Testis (tissue), 2 donors: ENCODE measurements at regions not wholly inside any gene's neighbourhood (a gene's known extent, or its start where the extent isn't known, plus 50 kb on each side); places are given as distances from the start of the nearest gene placed in this dataset.

ENCODE experiments used
- DNase-seq: peaks from one replicate; pipeline ENCODE4 v3.0.0-alpha.2; 2019
- H3K27ac ChIP-seq, 2 donors: fragments of 200-600 bp; sonication (generic); one replicate each; pipeline ENCODE4 v1.5.1; 2019
- H3K27me3 ChIP-seq: fragments of 200-600 bp; sonication (generic); one replicate; pipeline ENCODE4 v1.5.1; 2019
- H3K36me3 ChIP-seq: fragments of 200-600 bp; sonication (generic); one replicate; pipeline ENCODE4 v1.5.1; 2017; ENCODE audit warnings: low read depth; ENCODE audit errors: missing control alignments
- H3K4me1 ChIP-seq: fragments of 200-600 bp; sonication (generic); one replicate; pipeline ENCODE4 v1.5.1; 2019
- H3K4me3 ChIP-seq, 2 donors: fragments of 200-600 bp; sonication (generic); one replicate each; pipeline ENCODE4 v1.5.1; 2017 to 2019
- H3K9me3 ChIP-seq: fragments of 200-600 bp; sonication (generic); one replicate; pipeline ENCODE4 v1.5.1; 2017
- CTCF ChIP-seq, 3 experiments: fragments of 450-650 bp in 2 of 3; fragments of 200-600 bp in 1 of 3; sonication (generic) in 1 of 3; IDR thresholded peaks; one replicate each; pipeline ENCODE4 v1.5.1; 2016 to 2019; ENCODE audit warnings: antibody characterized with exemption in 3 of 3, mild to moderate bottlenecking in 2 of 3, moderate library complexity in 1 of 3
- POLR2A ChIP-seq: fragments of 450-650 bp; IDR thresholded peaks from one replicate; pipeline ENCODE4 v1.6.1; 2017; ENCODE audit warnings: antibody characterized with exemption, mild to moderate bottlenecking, moderate library complexity
- WGBS, 2 donors: methylation state at CpG; one replicate each; pipeline ENCODE4 v1.1.5; 2018; 5-methylcytosine and 5-hydroxymethylcytosine counted together
- intact Hi-C: fragments of 100-400 bp; cut with DNase I; formaldehyde crosslinking; loops from one replicate; pipeline ENCODE4 v1.15.1; 2023; ENCODE audit warnings: low total_unique reads

- TF ChIP-seq POLR2A (no peak), CTCF (IDR thresholded peaks at IDR 0.05) (no peak)
- Histone ChIP-seq H3K27ac (peak overlapping the region; percentile 39 to 79), H3K36me3 (no peaks in the 10 kb centered on the region), H3K27me3 (no peaks in the 10 kb centered on the region), H3K9me3 (no peaks in the 10 kb centered on the region), H3K4me3 (no peak overlapping the region), H3K4me1 (peaks cover 14% of the 10 kb centered on the region)
- intact Hi-C loops: no loop called here
- WGBS, 2 donors: 29 to 32% methylated on average over 7 of the region's 7 CpGs
- peak; percentile 78 for DNase-seq
Observed at GRCh38 chr12:14284184-14284722, 81.2 kb upstream of the ATF7IP start.

GRCh38 chr12:14289601-14290000 lies 75.9 kb upstream of the ATF7IP start:
- TF ChIP-seq CTCF (IDR thresholded peaks at IDR 0.05): no peak
- no peak for TF ChIP-seq POLR2A
- intact Hi-C loops: no loop called here

DNA sequence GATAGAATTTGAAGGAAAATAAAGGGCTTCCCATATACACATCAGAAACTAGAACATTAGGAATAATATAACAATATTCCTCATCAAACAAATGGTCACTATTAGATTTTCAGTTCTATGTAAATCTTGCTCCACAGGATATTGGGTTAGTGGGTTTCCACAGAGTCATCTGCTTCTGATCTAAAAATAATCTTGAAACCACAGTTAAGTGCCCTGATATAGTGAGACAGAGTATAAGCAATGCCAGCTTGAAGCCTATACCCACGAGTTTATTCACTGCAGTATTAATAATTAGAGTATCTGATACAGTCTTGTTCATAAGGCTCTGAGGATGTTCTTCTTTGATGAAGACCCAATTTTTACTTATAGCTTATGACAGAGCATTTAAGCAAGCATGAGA lies 74.5 kb upstream of the ATF7IP start:
- Histone ChIP-seq H3K4me3 (no peak overlapping the region), H3K4me1 (no peaks in the 10 kb centered on the region), H3K36me3 (no peaks in the 10 kb centered on the region), H3K27ac (no peak overlapping the region), H3K9me3 (no peaks in the 10 kb centered on the region), H3K27me3 (no peaks in the 10 kb centered on the region)
- intact Hi-C loops: no loop called here
- TF ChIP-seq POLR2A (no peak), CTCF (IDR thresholded peaks at IDR 0.05) (no peak)
- WGBS, 2 donors: 67% methylated on average over 1 of the region's 1 CpG
- DNase-seq: no peak

More at GRCh38 chr12:14289601-14290000, 75.9 kb upstream of the ATF7IP start:
- no peaks in the 10 kb centered on the region for H3K27me3 ChIP-seq
- WGBS, 2 donors: 92 to 98% methylated on average over 1 of the region's 1 CpG
- H3K9me3 ChIP-seq: no peaks in the 10 kb centered on the region
- no peak overlapping the region for H3K27ac ChIP-seq
- no peak for DNase-seq
- no peak overlapping the region for H3K4me3 ChIP-seq
- H3K4me1 ChIP-seq: peaks cover 7% of the 10 kb centered on the region
- no peaks in the 10 kb centered on the region for H3K36me3 ChIP-seq

DNA sequence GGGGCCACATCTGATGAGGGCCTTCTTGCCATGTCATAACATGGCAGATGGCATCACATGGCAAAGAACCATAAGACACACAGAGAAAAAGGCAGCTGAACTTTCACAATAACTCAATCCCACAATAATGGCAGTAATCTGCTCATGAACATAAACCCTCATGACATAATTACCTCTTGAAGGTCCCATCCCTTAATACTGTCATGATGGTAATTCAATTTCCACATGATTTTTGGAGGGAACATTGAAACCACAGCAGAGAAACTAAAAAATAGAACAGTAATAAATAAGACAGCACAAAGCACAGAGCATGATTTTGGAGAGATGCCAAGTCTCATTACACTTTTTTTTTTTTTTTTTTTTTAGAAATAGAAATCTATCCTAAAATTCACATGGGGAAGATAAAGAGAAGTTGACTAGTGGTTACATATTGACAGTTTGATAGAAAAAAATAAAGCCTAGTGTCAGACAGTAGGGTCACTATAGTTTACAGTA lies 61.8 kb upstream of the ATF7IP start:
- Histone ChIP-seq H3K27me3 (no peaks in the 10 kb centered on the region), H3K4me1 (no peaks in the 10 kb centered on the region), H3K27ac (no peak overlapping the region), H3K9me3 (no peaks in the 10 kb centered on the region), H3K4me3 (no peak overlapping the region), H3K36me3 (no peaks in the 10 kb centered on the region)
- no peak for DNase-seq
- TF ChIP-seq CTCF (IDR thresholded peaks at IDR 0.05) (no peak), POLR2A (no peak)
- intact Hi-C loops: no loop called here

DNA sequence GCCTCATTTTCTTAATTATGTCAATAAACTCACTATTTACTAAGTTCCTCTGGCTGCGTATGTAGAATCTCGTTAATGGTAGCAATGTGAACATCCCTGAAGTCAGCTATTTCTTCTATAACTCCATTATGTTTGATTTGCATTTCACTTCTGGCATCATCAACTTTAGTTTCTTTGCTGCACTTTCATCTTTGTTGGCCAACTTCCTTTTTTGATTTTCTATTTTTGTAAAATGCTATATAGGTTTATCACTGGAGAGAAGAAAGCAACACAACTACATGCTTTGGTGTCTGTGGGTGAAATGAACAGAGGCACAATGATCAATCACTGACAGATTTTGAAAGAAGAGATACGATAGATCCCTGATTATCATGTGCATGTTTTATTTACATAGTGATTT lies 58.5 kb upstream of the ATF7IP start:
- no peak overlapping the region for H3K27ac ChIP-seq
- TF ChIP-seq POLR2A (no peak), CTCF (IDR thresholded peaks at IDR 0.05) (no peak)
- intact Hi-C loops: no loop called here
- no peak for DNase-seq
- H3K9me3 ChIP-seq: no peaks in the 10 kb centered on the region
- no peaks in the 10 kb centered on the region for H3K36me3 ChIP-seq
- no peak overlapping the region for H3K4me3 ChIP-seq
- no peaks in the 10 kb centered on the region for H3K4me1 ChIP-seq
- H3K27me3 ChIP-seq: no peaks in the 10 kb centered on the region
- 60 to 68% methylated on average over 3 of the region's 3 CpGs for WGBS, 2 donors
